ENCODE measurements at regions not wholly inside any gene's neighbourhood (a gene's known extent, or its start where the extent isn't known, plus 50 kb on each side); places are given as distances from the start of the nearest gene placed in this dataset.
A peak's percentile ranks its signal among the peaks of the same experiment; 100 is the strongest.

DNA sequence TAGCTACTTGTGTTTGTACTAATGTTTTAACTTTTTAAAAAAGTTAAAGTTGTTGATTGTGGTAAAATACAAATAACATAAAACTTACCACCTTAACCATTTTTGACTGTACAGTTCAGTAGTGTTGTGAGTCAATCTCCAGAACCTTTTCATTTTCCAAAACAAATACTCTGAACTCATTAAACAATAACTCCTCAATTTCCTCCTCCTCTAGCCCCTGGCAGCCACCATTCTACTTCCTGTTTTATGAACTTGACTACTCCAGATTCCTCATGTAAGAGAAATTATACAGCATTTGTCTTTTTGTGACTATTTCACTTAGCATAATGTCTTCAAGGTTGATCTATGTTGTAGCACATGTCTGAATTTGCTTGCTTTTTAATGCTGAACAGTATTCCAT is 299.1 kb upstream of the AMIGO2 start:
- no peak overlapping the region for H3K4me3 ChIP-seq (replicated peaks in 1 of 3)
- no peak for TF ChIP-seq POLR2A (IDR thresholded peaks at IDR 0.05)
- TF ChIP-seq, protein P1, sequence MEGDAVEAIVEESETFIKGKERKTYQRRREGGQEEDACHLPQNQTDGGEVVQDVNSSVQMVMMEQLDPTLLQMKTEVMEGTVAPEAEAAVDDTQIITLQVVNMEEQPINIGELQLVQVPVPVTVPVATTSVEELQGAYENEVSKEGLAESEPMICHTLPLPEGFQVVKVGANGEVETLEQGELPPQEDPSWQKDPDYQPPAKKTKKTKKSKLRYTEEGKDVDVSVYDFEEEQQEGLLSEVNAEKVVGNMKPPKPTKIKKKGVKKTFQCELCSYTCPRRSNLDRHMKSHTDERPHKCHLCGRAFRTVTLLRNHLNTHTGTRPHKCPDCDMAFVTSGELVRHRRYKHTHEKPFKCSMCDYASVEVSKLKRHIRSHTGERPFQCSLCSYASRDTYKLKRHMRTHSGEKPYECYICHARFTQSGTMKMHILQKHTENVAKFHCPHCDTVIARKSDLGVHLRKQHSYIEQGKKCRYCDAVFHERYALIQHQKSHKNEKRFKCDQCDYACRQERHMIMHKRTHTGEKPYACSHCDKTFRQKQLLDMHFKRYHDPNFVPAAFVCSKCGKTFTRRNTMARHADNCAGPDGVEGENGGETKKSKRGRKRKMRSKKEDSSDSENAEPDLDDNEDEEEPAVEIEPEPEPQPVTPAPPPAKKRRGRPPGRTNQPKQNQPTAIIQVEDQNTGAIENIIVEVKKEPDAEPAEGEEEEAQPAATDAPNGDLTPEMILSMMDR (IDR thresholded peaks at IDR 0.05) = no peak
- no peaks in the 10 kb centered on the region for H3K27me3 ChIP-seq
- no peaks in the 10 kb centered on the region for H3K4me1 ChIP-seq
- intact Hi-C loops (cut with DNase I) = no loop called here
- DNase-seq = no peak
- H3K27ac ChIP-seq = no peak overlapping the region
- no peaks in the 10 kb centered on the region for H3K36me3 ChIP-seq
- H3K9me3 ChIP-seq = no peaks in the 10 kb centered on the region

DNA sequence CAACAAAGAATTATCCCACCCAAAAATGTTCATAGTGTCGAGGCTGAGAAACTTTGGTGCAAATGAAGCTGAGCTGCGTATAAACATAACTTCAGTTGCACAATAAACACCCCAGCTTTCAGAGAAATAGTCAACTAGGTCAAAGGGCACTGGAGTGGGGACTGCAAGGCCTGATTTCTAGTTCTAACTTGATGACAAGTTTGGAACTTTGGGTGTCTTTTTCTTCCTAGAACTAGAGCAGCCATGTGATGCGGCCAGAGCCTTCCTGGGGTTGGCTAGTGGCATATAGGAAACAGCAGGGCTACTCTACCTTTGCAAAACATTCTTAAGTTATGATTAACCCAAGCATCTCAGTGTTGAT is 298.4 kb upstream of the AMIGO2 start:
- H3K27ac ChIP-seq = peak overlapping the region in 2 of 3 donors; percentile 7 to 18
- H3K9me3 ChIP-seq = no peaks in the 10 kb centered on the region
- no peaks in the 10 kb centered on the region for H3K36me3 ChIP-seq
- DNase-seq = no peak
- no peaks in the 10 kb centered on the region for H3K27me3 ChIP-seq
- intact Hi-C loops (cut with DNase I) = no loop called here
- H3K4me1 ChIP-seq = no peaks in the 10 kb centered on the region
- H3K4me3 ChIP-seq (replicated peaks in 1 of 3) = no peak overlapping the region
- 82 to 83% methylated on average over 3 of the region's 3 CpGs for WGBS, 2 donors
- TF ChIP-seq, protein P1 (IDR thresholded peaks at IDR 0.05) = no peak
- TF ChIP-seq POLR2A (IDR thresholded peaks at IDR 0.05) = no peak

DNA sequence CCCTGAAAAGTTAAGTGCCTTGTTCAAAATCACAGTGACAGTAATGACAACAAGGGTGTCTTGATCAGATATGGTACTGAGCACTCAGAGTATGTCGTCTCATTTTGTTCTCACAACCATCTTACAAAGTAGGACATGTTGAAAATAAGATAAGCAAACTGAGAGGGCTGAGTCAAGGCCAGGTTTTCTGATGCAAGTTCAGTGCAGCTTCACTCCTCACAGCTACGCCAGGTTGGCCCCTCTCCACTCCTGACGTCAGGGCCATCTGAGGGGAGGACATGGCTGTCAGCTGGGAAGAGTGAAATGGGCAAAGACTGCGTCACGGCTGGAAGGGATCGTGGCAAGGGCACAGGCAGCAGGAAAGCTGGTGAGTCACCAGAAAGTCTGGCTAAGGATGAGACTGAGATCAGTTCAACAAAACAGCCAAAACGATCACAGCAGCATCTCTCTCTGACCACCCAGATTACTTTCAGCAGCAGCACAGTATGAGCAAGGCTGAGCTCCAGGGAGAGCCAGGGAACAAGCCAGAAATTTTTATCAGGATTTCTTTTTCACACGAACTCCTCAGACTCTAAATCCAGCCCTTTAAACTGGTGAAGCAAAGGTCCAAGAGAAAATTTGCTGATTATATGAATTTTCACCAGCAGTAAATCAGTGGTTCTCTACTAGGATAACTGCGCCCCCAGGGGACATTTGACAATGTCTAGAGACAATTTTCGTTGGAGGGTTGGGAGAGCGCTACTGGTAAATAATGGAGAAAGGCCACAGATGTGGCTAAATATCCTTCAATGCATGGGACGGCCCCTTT is 297.9 kb upstream of the AMIGO2 start:
- Histone ChIP-seq H3K9me3 (no peaks in the 10 kb centered on the region), H3K4me1 (no peaks in the 10 kb centered on the region), H3K36me3 (no peaks in the 10 kb centered on the region), H3K4me3 (replicated peaks in 1 of 3) (no peak overlapping the region), H3K27ac (peak overlapping the region in 2 of 3 donors; percentile 7 to 26), H3K27me3 (no peaks in the 10 kb centered on the region)
- 62 to 66% methylated on average over 12 of the region's 12 CpGs for WGBS, 2 donors
- TF ChIP-seq, protein P1 (IDR thresholded peaks at IDR 0.05) = no peak
- no peak for TF ChIP-seq POLR2A (IDR thresholded peaks at IDR 0.05)
- peak; percentile 34 to 53 for DNase-seq
- intact Hi-C loops (cut with DNase I) = no loop called here

DNA sequence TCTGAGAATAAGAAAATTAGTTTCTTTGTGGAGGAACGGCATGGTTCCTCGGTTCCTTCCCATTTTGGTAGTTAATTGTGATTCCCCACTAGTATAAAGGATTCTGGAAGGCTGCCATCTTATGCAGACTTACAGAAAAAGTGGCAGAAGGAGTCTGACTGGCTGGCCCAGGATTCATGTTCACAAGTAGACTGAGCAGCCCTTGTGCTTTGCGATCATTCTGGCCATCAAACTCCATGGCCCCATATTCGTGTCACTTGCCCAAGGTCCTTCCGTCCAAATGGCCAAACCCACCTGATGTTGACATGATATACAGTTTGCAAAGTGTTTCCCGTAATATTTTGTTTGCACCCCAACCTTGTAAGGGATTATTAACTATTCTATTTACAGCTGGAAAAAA is 297.2 kb upstream of the AMIGO2 start:
- Histone ChIP-seq H3K27ac (peak overlapping the region in 1 of 3 donors; percentile 26), H3K27me3 (no peaks in the 10 kb centered on the region), H3K4me1 (no peaks in the 10 kb centered on the region), H3K36me3 (no peaks in the 10 kb centered on the region), H3K4me3 (replicated peaks in 1 of 3) (no peak overlapping the region), H3K9me3 (no peaks in the 10 kb centered on the region)
- DNase-seq = no peak
- TF ChIP-seq, protein P1 (IDR thresholded peaks at IDR 0.05) = no peak
- TF ChIP-seq POLR2A (IDR thresholded peaks at IDR 0.05) = no peak
- intact Hi-C loops (cut with DNase I) = no loop called here
- 82 to 90% methylated on average over 6 of the region's 6 CpGs for WGBS, 2 donors

DNA sequence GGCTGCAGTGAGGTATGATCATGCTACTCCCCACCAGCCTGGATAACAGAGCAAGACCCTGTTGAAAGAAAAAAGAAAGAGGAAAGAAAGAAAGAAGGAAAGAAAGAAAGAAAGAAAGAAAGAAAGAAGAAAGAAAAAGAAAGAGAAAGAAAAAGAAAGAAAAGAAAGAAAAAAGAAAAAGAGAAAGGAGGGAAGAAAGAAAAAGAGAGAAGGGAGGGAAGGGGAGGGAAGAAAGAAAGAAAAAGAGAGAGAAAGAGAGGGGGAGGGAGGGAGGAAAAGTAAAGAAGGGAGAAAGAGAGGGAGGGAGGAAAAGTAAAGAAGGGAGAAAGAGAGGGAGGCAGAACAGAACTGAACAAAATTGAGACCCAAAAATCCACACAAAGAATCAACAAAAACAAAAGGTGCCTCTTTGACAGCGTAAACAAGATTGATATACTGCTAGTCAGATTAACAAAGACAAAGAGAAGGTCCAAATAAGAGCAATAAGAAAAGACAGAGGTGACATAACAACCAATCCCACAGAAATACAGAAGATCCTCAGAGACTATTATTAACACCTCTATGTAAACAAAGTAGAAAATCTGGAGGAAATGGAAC is 293.9 kb upstream of the AMIGO2 start:
- Histone ChIP-seq H3K36me3 (no peaks in the 10 kb centered on the region), H3K4me1 (no peaks in the 10 kb centered on the region), H3K27me3 (no peaks in the 10 kb centered on the region), H3K9me3 (no peaks in the 10 kb centered on the region), H3K27ac (no peak overlapping the region), H3K4me3 (replicated peaks in 1 of 3) (no peak overlapping the region)
- no peak for DNase-seq
- TF ChIP-seq, protein P1 (IDR thresholded peaks at IDR 0.05) = no peak
- TF ChIP-seq POLR2A (IDR thresholded peaks at IDR 0.05) = no peak
- intact Hi-C loops (cut with DNase I) = no loop called here
- WGBS, 2 donors = 80 to 88% methylated on average over 1 of the region's 1 CpG
